ENCODE measurements at regions not wholly inside any gene's neighbourhood (a gene's known extent, or its start where the extent isn't known, plus 50 kb on each side); places are given as distances from the start of the nearest gene placed in this dataset.

DNA sequence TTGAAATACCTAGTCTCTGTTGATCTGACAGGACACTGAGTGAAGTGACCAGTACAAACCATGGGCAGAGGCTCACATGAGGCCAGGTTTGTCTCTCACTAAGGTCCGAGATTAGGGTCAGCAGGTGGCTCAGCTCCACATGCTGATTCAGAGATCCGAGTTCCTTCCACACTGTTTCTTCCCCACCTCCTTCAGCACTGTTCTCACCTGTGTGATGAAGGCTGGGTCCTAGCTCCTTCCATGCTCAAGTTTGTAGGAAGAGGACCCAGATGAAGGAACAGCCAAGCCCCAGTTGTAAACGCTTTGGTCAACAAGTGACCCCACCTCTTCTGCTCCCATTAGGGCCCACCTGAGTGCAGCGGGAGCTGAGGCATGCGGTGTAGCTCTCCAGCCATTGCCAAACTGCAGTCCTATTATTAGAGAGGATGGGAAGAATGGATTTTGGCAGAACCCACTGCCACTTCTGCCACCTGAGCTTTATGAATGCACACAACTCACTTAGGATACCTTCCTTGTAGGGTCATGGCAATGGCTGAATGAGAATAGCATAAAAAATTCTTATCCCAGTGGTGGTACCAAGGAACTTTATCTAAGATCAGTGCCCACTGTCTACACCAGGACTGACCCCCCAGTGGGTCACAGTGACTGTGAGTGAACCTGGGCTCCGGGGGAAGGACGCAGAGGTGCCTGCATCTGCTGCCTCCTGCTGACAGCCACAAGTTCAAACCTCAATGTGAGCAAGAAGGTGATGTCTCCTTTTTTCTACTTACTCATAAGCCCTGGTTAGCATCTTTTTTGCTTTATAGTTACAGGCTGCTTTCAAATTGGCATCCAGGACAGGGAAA is 324.8 kb upstream of the HS6ST1 start:
- Histone ChIP-seq H3K4me1 (peaks cover 0 to 21% (median 2%) of the 10 kb centered on the region in 4 donors), H3K4me3 (no peak overlapping the region), H3K27ac (no peak overlapping the region), H3K9me3 (no peaks in the 10 kb centered on the region), H3K36me3 (no peaks in the 10 kb centered on the region), H3K27me3 (no peaks in the 10 kb centered on the region)
- 90 to 93% methylated on average over 7 of the region's 7 CpGs for WGBS, 2 donors
- TF ChIP-seq CTCF (IDR thresholded peaks at IDR 0.05) (no peak), EP300 (IDR thresholded peaks at IDR 0.05) (no peak), POLR2A (IDR thresholded peaks at IDR 0.05) (no peak)
- no peak for DNase-seq (ENCODE audit: low spot score in 2 of 2)

DNA sequence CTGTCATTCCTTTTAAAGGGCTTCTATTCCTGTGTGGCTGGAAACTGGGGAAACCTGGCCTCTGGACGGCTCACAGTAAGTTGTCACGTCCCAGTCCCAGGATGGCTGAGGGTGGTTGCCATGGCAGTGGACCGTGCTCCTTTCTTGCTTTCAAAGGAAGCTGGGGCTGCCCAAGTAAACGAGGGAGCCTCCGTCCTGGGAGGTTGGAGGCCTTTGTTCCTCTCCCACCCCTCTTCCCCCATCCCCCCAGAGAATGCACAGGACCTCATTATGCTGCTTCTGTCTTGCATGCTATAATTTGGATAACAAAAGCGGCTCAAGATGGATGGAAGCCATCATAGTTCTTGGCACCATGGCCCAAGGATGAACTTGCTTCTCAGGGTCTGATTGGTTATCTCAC is 325.5 kb upstream of the HS6ST1 start:
- H3K36me3 ChIP-seq, result no peaks in the 10 kb centered on the region
- no peak for DNase-seq (ENCODE audit: low spot score in 2 of 2)
- WGBS, 2 donors, result 55 to 74% methylated on average over 6 of the region's 6 CpGs
- no peak overlapping the region for H3K4me3 ChIP-seq
- H3K27ac ChIP-seq, result no peak overlapping the region
- TF ChIP-seq POLR2A (IDR thresholded peaks at IDR 0.05) (no peak), EP300 (IDR thresholded peaks at IDR 0.05) (no peak), CTCF (IDR thresholded peaks at IDR 0.05) (no peak)
- peaks cover 0 to 14% (median 0%) of the 10 kb centered on the region in 4 donors for H3K4me1 ChIP-seq
- no peaks in the 10 kb centered on the region for H3K9me3 ChIP-seq
- no peaks in the 10 kb centered on the region for H3K27me3 ChIP-seq

- no peak for DNase-seq (ENCODE audit: low spot score in 2 of 2)
- Histone ChIP-seq H3K36me3 (no peaks in the 10 kb centered on the region), H3K27me3 (no peaks in the 10 kb centered on the region), H3K27ac (no peak overlapping the region), H3K4me3 (no peak overlapping the region), H3K9me3 (no peaks in the 10 kb centered on the region), H3K4me1 (peaks cover 0 to 7% (median 0%) of the 10 kb centered on the region in 4 donors)
- TF ChIP-seq CTCF (IDR thresholded peaks at IDR 0.05), result no peak
- no peak for TF ChIP-seq POLR2A (IDR thresholded peaks at IDR 0.05)
- TF ChIP-seq EP300 (IDR thresholded peaks at IDR 0.05), result no peak
- WGBS, 2 donors, result 55 to 56% methylated on average over 2 of the region's 2 CpGs
Measured at GRCh38 chr2:128644718-128645256, 326.1 kb upstream of the HS6ST1 start.

- no peak for DNase-seq (ENCODE audit: low spot score in 2 of 2)
- no peaks in the 10 kb centered on the region for H3K4me1 ChIP-seq
- H3K9me3 ChIP-seq, result no peaks in the 10 kb centered on the region
- TF ChIP-seq CTCF (IDR thresholded peaks at IDR 0.05) (no peak), EP300 (IDR thresholded peaks at IDR 0.05) (no peak), POLR2A (IDR thresholded peaks at IDR 0.05) (no peak)
- no peak overlapping the region for H3K4me3 ChIP-seq
- H3K27ac ChIP-seq, result no peak overlapping the region
- WGBS, 2 donors, result 91 to 92% methylated on average over 6 of the region's 6 CpGs
- no peaks in the 10 kb centered on the region for H3K36me3 ChIP-seq
- H3K27me3 ChIP-seq, result no peaks in the 10 kb centered on the region
Measured at GRCh38 chr2:128645631-128646030, 327.0 kb upstream of the HS6ST1 start.

DNA sequence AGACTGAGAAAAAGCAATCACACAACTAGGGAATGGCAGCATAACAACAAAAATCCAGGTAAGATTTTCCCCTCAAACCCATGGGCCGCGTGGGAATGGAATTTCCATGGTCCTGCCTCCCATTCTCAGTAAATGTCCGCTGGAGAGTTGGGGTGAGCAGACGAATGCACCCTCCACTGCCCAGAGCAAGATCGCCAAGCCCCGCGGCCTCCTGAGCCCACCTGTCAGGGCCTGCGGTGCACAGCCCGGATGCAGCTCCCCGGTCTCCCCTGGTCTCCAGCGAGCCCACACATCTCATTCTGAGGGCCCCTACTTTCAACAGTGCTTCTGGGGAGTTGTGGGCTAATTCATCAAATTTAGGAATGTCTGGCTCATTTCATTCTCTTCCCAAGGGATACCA is 327.4 kb upstream of the HS6ST1 start:
- Histone ChIP-seq H3K9me3 (no peaks in the 10 kb centered on the region), H3K4me3 (no peak overlapping the region), H3K36me3 (no peaks in the 10 kb centered on the region), H3K27me3 (no peaks in the 10 kb centered on the region), H3K4me1 (no peaks in the 10 kb centered on the region), H3K27ac (no peak overlapping the region)
- no peak for TF ChIP-seq CTCF (IDR thresholded peaks at IDR 0.05)
- no peak for TF ChIP-seq EP300 (IDR thresholded peaks at IDR 0.05)
- no peak for TF ChIP-seq POLR2A (IDR thresholded peaks at IDR 0.05)
- no peak for DNase-seq (ENCODE audit: low spot score in 2 of 2)
- 92 to 97% methylated on average over 5 to 11 of the region's 11 CpGs for WGBS, 2 donors
